H1 (cell line): ENCODE measurements at regions not wholly inside any gene's neighbourhood (a gene's known extent, or its start where the extent isn't known, plus 50 kb on each side); places are given as distances from the start of the nearest gene placed in this dataset.

ENCODE experiments used
- CTCF ChIA-PET: fragments of 300-600 bp; sonication (Branson Sonifier 250); formaldehyde crosslinking; loops from one replicate; lab custom pipeline; 2021; ENCODE audit not compliant: partially characterized antibody; lab: Charles Lee
- POLR2A ChIA-PET: fragments of 300-600 bp; sonication (Branson Sonifier 250); formaldehyde crosslinking; loops from one replicate; lab custom pipeline; 2021; ENCODE audit warnings: inconsistent platforms; ENCODE audit not compliant: partially characterized antibody; lab: Charles Lee
- DNase-seq, 2 experiments: peaks; one replicate each; pipeline versions ENCODE4 v3.0.0 to v3.0.0-alpha.2; 2010 to 2022; ENCODE audit warnings: low spot score in 2 of 2, low read depth in 1 of 2, mixed read lengths in 1 of 2
- FAIRE-seq: peaks from 2 replicates; lab custom pipeline; 2011; peaks lifted over from hg19 to GRCh38; lab: Jason Lieb, UNC
- H2AFZ ChIP-seq: 2 replicates; pipeline ENCODE4 v1.8.1; 2012; ENCODE audit warnings: low read length, inconsistent platforms
- H2AK5ac ChIP-seq: 2 replicates; pipeline ENCODE4 v1.6.1; 2013; ENCODE audit warnings: low read depth, low read length
- H2BK120ac ChIP-seq: replicated peaks from 2 replicates; pipeline ENCODE3; 2013; ENCODE audit warnings: low read depth, low read length, inconsistent platforms
- H2BK12ac ChIP-seq: 2 replicates; pipeline ENCODE4 v1.6.1; 2013; ENCODE audit warnings: low read depth, low read length
- H2BK15ac ChIP-seq: 2 replicates; pipeline ENCODE4 v1.6.1; 2013; ENCODE audit warnings: low read length
- H2BK20ac ChIP-seq: 2 replicates; pipeline ENCODE4 v1.6.1; 2013; ENCODE audit warnings: low read length
- H2BK5ac ChIP-seq: 2 replicates; pipeline ENCODE4 v1.6.1; 2013; ENCODE audit warnings: low read depth, low read length
- H3K14ac ChIP-seq: 2 replicates; pipeline ENCODE4 v1.6.1; 2013; ENCODE audit warnings: inconsistent platforms; ENCODE audit not compliant: insufficient read length
- H3K18ac ChIP-seq: 2 replicates; pipeline ENCODE4 v1.6.1; 2013; ENCODE audit warnings: low read length; ENCODE audit errors: extremely low read depth
- H3K23ac ChIP-seq: 2 replicates; pipeline ENCODE4 v1.6.1; 2013; ENCODE audit warnings: inconsistent platforms; ENCODE audit not compliant: insufficient read length
- H3K23me2 ChIP-seq: 2 replicates; pipeline ENCODE4 v1.6.1; 2013; ENCODE audit warnings: low read depth, low read length
- H3K27ac ChIP-seq: 2 replicates; pipeline ENCODE4 v1.6.1; 2011; ENCODE audit warnings: low read depth, low read length, inconsistent platforms
- H3K27me3 ChIP-seq, 4 experiments: replicated peaks in 1 of 4; 1 replicate in 1 of 4; 2 replicates in 3 of 4; pipeline versions ENCODE4 v1.6.1 to v1.8.1; 2011 to 2013; ENCODE audit warnings: low read length in 3 of 4, mild to moderate bottlenecking in 3 of 4, inconsistent platforms in 2 of 4, mixed read lengths in 2 of 4, moderate library complexity in 1 of 4; ENCODE audit not compliant: control insufficient read depth in 3 of 4, insufficient read depth in 3 of 4; ENCODE audit errors: extremely low read depth in 1 of 4
- H3K36me3 ChIP-seq, 4 experiments: 2 replicates each; pipeline versions ENCODE4 v1.6.1 to v1.8.1; 2011 to 2013; ENCODE audit warnings: mild to moderate bottlenecking in 4 of 4, low read length in 3 of 4, moderate library complexity in 2 of 4, control low read depth in 1 of 4, inconsistent platforms in 1 of 4; ENCODE audit not compliant: insufficient read depth in 4 of 4, control insufficient read depth in 2 of 4
- H3K4ac ChIP-seq: replicated peaks from 2 replicates; pipeline ENCODE3; 2013; ENCODE audit warnings: low read length, low read depth, mixed read lengths, inconsistent platforms; ENCODE audit not compliant: insufficient read length
- H3K4me1 ChIP-seq, 4 experiments: replicated peaks in 1 of 4; 1 replicate in 1 of 4; 2 replicates in 3 of 4; pipeline versions ENCODE4 v1.6.1 to v1.8.1; 2011 to 2013; ENCODE audit warnings: low read length in 3 of 4, inconsistent platforms in 2 of 4, mixed read lengths in 1 of 4; ENCODE audit not compliant: insufficient read depth in 4 of 4, control insufficient read depth in 3 of 4
- H3K4me2 ChIP-seq, 2 experiments: 2 replicates each; pipeline versions ENCODE4 v1.6.1 to v1.8.1; 2011 to 2013; ENCODE audit warnings: low read depth in 2 of 2, low read length in 2 of 2, control low read depth in 1 of 2, inconsistent platforms in 1 of 2, mild to moderate bottlenecking in 1 of 2; ENCODE audit not compliant: insufficient read depth in 1 of 2
- H3K4me3 ChIP-seq, 4 experiments: fragments of 200-600, 300-600 bp in 1 of 4; sonication (generic), shearing (Covaris generic), sonication (Bioruptor Twin) in 1 of 4; 2 replicates each; pipeline versions ENCODE4 v1.5.1 to v1.8.1; 2011 to 2016; ENCODE audit warnings: low read length in 4 of 4, low read depth in 3 of 4, control low read depth in 2 of 4, inconsistent platforms in 2 of 4, mild to moderate bottlenecking in 2 of 4, mixed read lengths in 1 of 4, moderate library complexity in 1 of 4; ENCODE audit not compliant: insufficient read depth in 2 of 4; ENCODE audit errors: extremely low read depth in 1 of 4
- H3K56ac ChIP-seq: replicated peaks from 2 replicates; pipeline ENCODE3; 2013; ENCODE audit warnings: low read depth, mild to moderate bottlenecking, mixed read lengths, low read length, inconsistent platforms; ENCODE audit not compliant: insufficient read length
- H3K79me1 ChIP-seq: 2 replicates; pipeline ENCODE4 v1.6.1; 2013; ENCODE audit warnings: low read depth, low read length, control low read depth
- H3K79me2 ChIP-seq, 2 experiments: 2 replicates each; pipeline versions ENCODE4 v1.6.1 to v1.8.1; 2012 to 2013; ENCODE audit warnings: low read length in 2 of 2, mild to moderate bottlenecking in 2 of 2, inconsistent platforms in 1 of 2; ENCODE audit not compliant: insufficient read depth in 2 of 2, control insufficient read depth in 1 of 2
- H3K9ac ChIP-seq, 4 experiments: replicated peaks in 1 of 4; 1 replicate in 1 of 4; 2 replicates in 3 of 4; pipeline versions ENCODE4 v1.6.1 to v1.8.1; 2011 to 2013; ENCODE audit warnings: low read depth in 3 of 4, low read length in 3 of 4, control low read depth in 2 of 4, mild to moderate bottlenecking in 2 of 4, moderate library complexity in 2 of 4, inconsistent platforms in 1 of 4; ENCODE audit errors: extremely low read depth in 1 of 4
- H3K9me3 ChIP-seq, 2 experiments: 2 replicates each; pipeline versions ENCODE4 v1.6.1 to v1.8.1; 2012 to 2013; ENCODE audit warnings: mild to moderate bottlenecking in 2 of 2, moderate library complexity in 2 of 2, control low read depth in 1 of 2, inconsistent platforms in 1 of 2, low read depth in 1 of 2, low read length in 1 of 2, mixed read lengths in 1 of 2; ENCODE audit not compliant: insufficient read depth in 2 of 2
- H4K20me1 ChIP-seq, 2 experiments: replicated peaks in 1 of 2; 2 replicates each; pipeline versions ENCODE3 to v1.8.1; 2011 to 2013; ENCODE audit warnings: inconsistent platforms in 2 of 2, low read length in 2 of 2, mild to moderate bottlenecking in 1 of 2; ENCODE audit not compliant: insufficient read depth in 2 of 2, control insufficient read depth in 1 of 2
- H4K5ac ChIP-seq: 2 replicates; pipeline ENCODE4 v1.6.1; 2013; ENCODE audit warnings: low read length, low read depth, mixed read lengths, inconsistent platforms; ENCODE audit not compliant: insufficient read length
- H4K8ac ChIP-seq: 2 replicates; pipeline ENCODE4 v1.8.0; 2013; ENCODE audit warnings: mild to moderate bottlenecking, moderate library complexity, low read length, inconsistent platforms; ENCODE audit not compliant: insufficient read depth; ENCODE audit errors: extremely low read depth
- H4K91ac ChIP-seq: replicated peaks from 2 replicates; pipeline ENCODE3; 2013; ENCODE audit warnings: low read length, mixed read lengths, inconsistent platforms; ENCODE audit not compliant: insufficient read length
- CREB1 ChIP-seq: IDR thresholded peaks from 2 replicates; pipeline ENCODE4 v1.6.1; 2012; ENCODE audit warnings: inconsistent platforms
- KDM5A ChIP-seq: fragments of 200-600 bp; IDR thresholded peaks from 2 replicates; pipeline ENCODE4 v1.7.1; 2012; ENCODE audit warnings: mild to moderate bottlenecking, low read length, inconsistent platforms, mixed read lengths
- PHF8 ChIP-seq: fragments of 200-600 bp; sonication (generic); conservative IDR thresholded peaks from 2 replicates; pipeline ENCODE4 v1.7.1; 2012; ENCODE audit warnings: low read depth, mild to moderate bottlenecking, inconsistent platforms, low read length, moderate library complexity
- SAP30 ChIP-seq: fragments of 300-600 bp; sonication (generic); IDR thresholded peaks from 2 replicates; pipeline ENCODE4 v1.7.1; 2012; ENCODE audit warnings: low read length, moderate library complexity, mild to moderate bottlenecking, inconsistent platforms; ENCODE audit not compliant: insufficient read depth, insufficient replicate concordance
- SIRT6 ChIP-seq: IDR thresholded peaks from one replicate; pipeline ENCODE4 v1.7.1; 2012; ENCODE audit warnings: low read length, inconsistent platforms
- SP2 ChIP-seq: IDR thresholded peaks from 2 replicates; pipeline ENCODE4 v1.6.1; 2012; ENCODE audit warnings: mild to moderate bottlenecking, low read length, inconsistent platforms
- SP4 ChIP-seq: IDR thresholded peaks from 2 replicates; pipeline ENCODE4 v1.6.1; 2012; ENCODE audit warnings: low read length, inconsistent platforms
- TAF7 ChIP-seq: optimal IDR thresholded peaks from 2 replicates; pipeline ENCODE3; 2011; ENCODE audit warnings: low read depth, mild to moderate bottlenecking, inconsistent platforms, low read length, moderate library complexity, borderline replicate concordance
- TCF12 ChIP-seq: IDR thresholded peaks from 2 replicates; pipeline ENCODE4 v1.6.1; 2011; ENCODE audit warnings: low read depth, mild to moderate bottlenecking, low read length
- YY1 ChIP-seq: IDR thresholded peaks from 2 replicates; pipeline ENCODE4 v1.6.1; 2011; ENCODE audit warnings: low read depth, mild to moderate bottlenecking, low read length
- WGBS, 2 experiments: shearing (Covaris generic) in 1 of 2; methylation state at CpG; one replicate each; pipeline versions ENCODE4 v1.1.6 to v1.1.7; 2013 to 2015; ENCODE audit warnings: low lambda C conversion rate in 2 of 2, mixed read lengths in 2 of 2, inconsistent platforms in 1 of 2, low coverage in 1 of 2, missing lambda C conversion rate in 1 of 2; ENCODE audit not compliant: insufficient replicate concordance in 2 of 2, insufficient coverage in 1 of 2, insufficient read length in 1 of 2; ENCODE audit errors: extremely low coverage in 1 of 2, missing lambda C conversion rate in 1 of 2; 5-methylcytosine and 5-hydroxymethylcytosine counted together

DNA sequence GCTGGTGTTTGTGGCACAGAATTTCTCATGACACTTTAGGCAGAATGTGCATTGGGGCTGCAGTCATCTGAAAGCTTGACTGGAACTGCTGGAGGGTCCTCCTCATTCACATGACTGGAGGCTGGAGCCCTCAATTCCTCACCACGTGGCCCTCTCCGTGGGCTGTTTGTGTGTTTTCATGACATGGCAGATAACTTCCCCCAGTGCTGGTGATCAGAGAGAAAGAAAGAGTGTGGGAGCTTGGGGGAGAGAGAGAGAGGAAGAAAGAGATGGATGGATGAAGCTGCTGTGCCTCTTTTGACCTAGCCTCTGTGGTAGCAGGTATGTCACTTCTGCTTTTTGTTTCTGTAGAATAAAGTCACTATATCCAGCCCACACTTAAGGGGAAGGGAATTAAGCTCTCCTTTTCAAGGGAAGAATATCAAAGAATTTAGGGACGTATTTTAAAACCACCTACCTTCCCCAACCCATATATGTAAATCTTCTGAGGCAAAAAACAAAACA, 169.6 kb upstream of the IL12A start:
- Histone ChIP-seq H3K79me1 (no peaks in the 10 kb centered on the region), H2BK15ac (no peak overlapping the region), H2AK5ac (no peak overlapping the region), H4K20me1 (no peaks in the 10 kb centered on the region), H3K23ac (no peak overlapping the region), H3K9me3 (no peaks in the 10 kb centered on the region), H3K4me3 (no peak overlapping the region), H3K9ac (no peak overlapping the region), H3K56ac (no peak overlapping the region), H4K8ac (no peak overlapping the region), H2BK20ac (no peak overlapping the region), H2BK120ac (no peak overlapping the region), H3K4ac (no peak overlapping the region), H3K27me3 (no peaks in the 10 kb centered on the region), H3K79me2 (no peaks in the 10 kb centered on the region; a peak in 1 of 4 replicates), H4K91ac (no peak overlapping the region), H3K14ac (no peak overlapping the region), H3K27ac (no peak overlapping the region), H3K18ac (no peak overlapping the region), H3K4me2 (no peak overlapping the region), H3K23me2 (no peaks in the 10 kb centered on the region), H3K4me1 (peaks cover 2 to 3% (median 2%) of the 10 kb centered on the region in 4 experiments; a peak in 5 of 7 replicates), H3K36me3 (no peaks in the 10 kb centered on the region), H2BK5ac (no peak overlapping the region), H2AFZ (no peak overlapping the region), H2BK12ac (no peak overlapping the region), H4K5ac (no peak overlapping the region)
- DNase-seq (no peak), FAIRE-seq (no peak)
- ChIA-PET POLR2A (no interaction called here), CTCF (interaction anchor here (0.8 to 4.9 kb wide), 20 partner anchors 10 to 594 kb away, joined by 3 to 61 read pairs (median 4); partner anchors contain the start of gene IL12A)
- 93% methylated on average over 3 of the region's 3 CpGs; no CpG with 5 or more reads in 1 of the 2 experiments for whole genome bisulfite sequencing, 2 experiments
- TF ChIP-seq TCF12 (no peak), YY1 (no peak), TAF7 (no peak), KDM5A (no peak), SAP30 (no peak), SIRT6 (no peak), CREB1 (no peak), PHF8 (no peak), SP2 (no peak), SP4 (no peak)
